Bronchial epithelial cell (primary cell): ENCODE measurements at regions not wholly inside any gene's neighbourhood (a gene's known extent, or its start where the extent isn't known, plus 50 kb on each side); places are given as distances from the start of the nearest gene placed in this dataset.
"Not testable (repeated sequence)": the region's sequence is repeated elsewhere in the genome, so short reads cannot be mapped to it uniquely, and the experiment has no call there.

ENCODE experiments used
- DNase-seq: peaks from one replicate; pipeline ENCODE4 v3.0.0-alpha.2; 2010; ENCODE audit warnings: low read depth
- FAIRE-seq: peaks from 2 replicates; lab custom pipeline; 2011; peaks lifted over from hg19 to GRCh38; lab: Jason Lieb, UNC
- H3K27me3 ChIP-seq: 2 replicates; pipeline ENCODE4 v1.5.1; 2011; ENCODE audit warnings: low read length; ENCODE audit not compliant: control insufficient read depth, insufficient read depth
- H3K36me3 ChIP-seq: 2 replicates; pipeline ENCODE4 v1.5.1; 2011; ENCODE audit warnings: low read length; ENCODE audit not compliant: control insufficient read depth, insufficient read depth
- H3K4me3 ChIP-seq: 2 replicates; pipeline ENCODE4 v1.5.1; 2011; ENCODE audit warnings: mild to moderate bottlenecking, low read depth, low read length, control low read depth
- TF ChIP-seq, protein P1 (sequence below): IDR thresholded peaks from 2 replicates; pipeline ENCODE4 v1.5.1; 2011; ENCODE audit warnings: mild to moderate bottlenecking, moderate library complexity, low read length, control low read depth, inconsistent platforms; ENCODE audit not compliant: insufficient read depth, severe bottlenecking

DNA sequence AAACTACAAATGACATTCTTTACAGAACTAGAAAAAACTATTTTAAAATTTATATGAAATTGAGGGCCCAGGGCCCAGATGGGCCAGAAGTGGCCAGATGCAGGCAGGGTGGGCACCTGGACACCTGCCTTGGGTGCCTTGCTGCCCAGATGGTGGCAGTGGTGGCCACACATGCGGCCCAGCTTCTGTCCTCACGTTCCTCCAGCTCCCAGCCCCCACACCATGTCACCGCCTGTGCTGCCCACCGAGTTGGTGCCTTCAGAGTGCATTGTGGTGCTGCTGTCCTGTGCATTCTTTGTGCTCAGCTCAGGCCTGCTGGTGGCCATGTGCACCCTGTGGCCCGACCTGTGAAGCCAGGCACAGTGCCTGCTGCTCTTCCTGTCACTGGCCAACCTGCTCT is 216.8 kb upstream of the CXADR start:
- no peak for FAIRE-seq
- TF ChIP-seq, protein P1, sequence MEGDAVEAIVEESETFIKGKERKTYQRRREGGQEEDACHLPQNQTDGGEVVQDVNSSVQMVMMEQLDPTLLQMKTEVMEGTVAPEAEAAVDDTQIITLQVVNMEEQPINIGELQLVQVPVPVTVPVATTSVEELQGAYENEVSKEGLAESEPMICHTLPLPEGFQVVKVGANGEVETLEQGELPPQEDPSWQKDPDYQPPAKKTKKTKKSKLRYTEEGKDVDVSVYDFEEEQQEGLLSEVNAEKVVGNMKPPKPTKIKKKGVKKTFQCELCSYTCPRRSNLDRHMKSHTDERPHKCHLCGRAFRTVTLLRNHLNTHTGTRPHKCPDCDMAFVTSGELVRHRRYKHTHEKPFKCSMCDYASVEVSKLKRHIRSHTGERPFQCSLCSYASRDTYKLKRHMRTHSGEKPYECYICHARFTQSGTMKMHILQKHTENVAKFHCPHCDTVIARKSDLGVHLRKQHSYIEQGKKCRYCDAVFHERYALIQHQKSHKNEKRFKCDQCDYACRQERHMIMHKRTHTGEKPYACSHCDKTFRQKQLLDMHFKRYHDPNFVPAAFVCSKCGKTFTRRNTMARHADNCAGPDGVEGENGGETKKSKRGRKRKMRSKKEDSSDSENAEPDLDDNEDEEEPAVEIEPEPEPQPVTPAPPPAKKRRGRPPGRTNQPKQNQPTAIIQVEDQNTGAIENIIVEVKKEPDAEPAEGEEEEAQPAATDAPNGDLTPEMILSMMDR, result no peak
- no peaks in the 10 kb centered on the region for H3K36me3 ChIP-seq
- DNase-seq, result no peak
- H3K27me3 ChIP-seq, result no peaks in the 10 kb centered on the region
- no peak overlapping the region for H3K4me3 ChIP-seq

DNA sequence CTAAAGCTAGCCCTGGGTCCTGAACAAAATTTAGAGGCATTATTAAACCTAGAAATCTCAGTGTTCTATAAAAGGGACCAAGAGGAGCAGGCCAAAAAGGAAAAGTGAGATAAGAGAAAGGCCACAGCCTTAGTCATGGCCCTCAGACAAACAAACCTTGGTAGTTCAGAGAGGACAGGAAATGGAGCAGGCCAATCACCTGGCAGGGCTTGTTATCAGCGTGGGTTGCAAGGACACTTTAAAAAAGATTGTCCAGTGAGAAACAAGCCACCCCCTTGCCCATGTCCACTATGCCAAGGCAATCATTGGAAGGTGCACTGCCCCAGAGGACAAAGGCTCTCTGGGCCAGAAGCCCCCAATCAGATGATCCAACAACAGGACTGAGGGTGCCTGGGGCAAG is 213.3 kb upstream of the CXADR start:
- not testable (repeated sequence) for H3K27me3 ChIP-seq, H3K4me3 ChIP-seq, DNase-seq, H3K36me3 ChIP-seq, FAIRE-seq

DNA sequence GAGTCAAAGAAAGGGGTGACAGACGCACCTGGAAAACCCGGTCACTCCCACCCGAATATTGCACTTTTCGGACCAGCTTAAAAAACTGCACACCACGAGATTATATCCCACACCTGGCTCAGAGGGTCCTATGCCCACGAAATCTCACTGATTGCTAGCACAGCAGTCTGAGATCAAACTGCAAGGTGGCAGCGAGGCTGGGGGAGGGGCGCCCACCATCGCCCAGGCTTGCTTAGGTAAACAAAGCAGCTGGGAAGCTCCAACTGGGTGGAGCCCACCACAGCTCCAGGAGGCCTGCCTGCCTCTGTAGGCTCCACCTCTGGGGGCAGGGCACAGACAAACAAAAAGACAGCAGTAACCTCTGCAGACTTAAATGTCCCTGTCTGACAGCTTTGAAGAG is 185.1 kb upstream of the CXADR start:
- H3K36me3 ChIP-seq, DNase-seq, H3K27me3 ChIP-seq, H3K4me3 ChIP-seq, FAIRE-seq: not testable (repeated sequence)

DNA sequence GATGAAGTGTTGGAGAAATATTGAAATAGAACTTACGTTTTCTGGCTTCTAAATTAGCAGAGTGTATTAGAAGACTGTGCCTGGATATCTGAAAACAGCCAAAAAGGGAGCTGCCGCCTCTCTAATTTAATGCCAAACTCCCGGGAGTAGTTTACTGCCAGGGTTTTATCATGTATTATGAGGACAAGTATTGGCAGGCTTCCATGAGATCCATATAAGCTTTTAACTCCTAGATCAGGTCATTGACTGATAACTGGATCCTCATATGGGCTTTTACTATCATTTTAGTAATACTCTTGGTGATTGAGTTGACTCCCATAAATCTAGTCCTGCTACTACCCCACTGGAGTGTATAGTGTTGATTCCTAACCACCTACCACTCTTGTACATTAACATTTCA is 178.4 kb upstream of the CXADR start:
- Histone ChIP-seq H3K27me3 (no peaks in the 10 kb centered on the region), H3K36me3 (no peaks in the 10 kb centered on the region), H3K4me3 (no peak overlapping the region)
- TF ChIP-seq, protein P1, result no peak
- FAIRE-seq (no peak), DNase-seq (no peak)

DNA sequence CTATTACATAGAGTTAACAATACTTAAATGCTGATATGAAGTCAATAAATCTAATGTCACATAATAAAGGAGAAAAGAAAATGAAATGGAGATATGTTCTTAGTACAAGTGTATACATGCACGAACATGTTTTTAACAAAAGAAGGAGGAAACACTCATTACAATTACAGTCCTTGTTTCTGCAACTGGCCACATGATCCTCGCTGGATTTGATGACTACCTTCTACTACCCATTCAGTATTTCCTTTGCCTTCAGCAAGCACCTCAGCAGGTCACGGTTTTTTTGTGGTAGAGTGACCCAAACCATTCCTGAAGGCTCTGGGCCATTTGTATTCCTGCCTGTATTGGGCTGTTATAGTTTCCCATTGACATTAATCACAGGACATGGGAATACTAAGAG is 172.8 kb upstream of the CXADR start:
- TF ChIP-seq, protein P1, result no peak
- no peak for FAIRE-seq
- no peak overlapping the region for H3K4me3 ChIP-seq
- H3K36me3 ChIP-seq, result no peaks in the 10 kb centered on the region
- H3K27me3 ChIP-seq, result no peaks in the 10 kb centered on the region
- DNase-seq, result peak; percentile 59

DNA sequence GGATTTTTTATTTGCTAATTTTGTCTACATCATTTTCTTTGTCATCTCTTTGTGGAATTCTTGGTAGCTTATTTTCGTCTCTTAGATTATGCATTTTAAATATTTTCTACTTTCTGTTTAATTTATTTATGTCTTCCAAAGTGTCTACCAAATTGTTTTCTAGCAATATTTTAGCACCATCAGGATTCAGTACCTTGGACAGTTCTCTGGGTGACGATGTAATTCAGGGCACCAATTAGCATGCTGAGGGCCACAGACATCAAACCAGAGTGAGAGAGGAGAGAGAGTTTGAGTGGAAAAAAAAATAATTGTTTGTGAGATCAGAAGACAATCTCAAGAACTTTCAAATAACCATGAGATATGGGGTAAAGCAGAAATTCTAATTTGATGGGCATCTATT is 169.8 kb upstream of the CXADR start:
- TF ChIP-seq, protein P1, result no peak
- Histone ChIP-seq H3K27me3 (no peaks in the 10 kb centered on the region), H3K36me3 (no peaks in the 10 kb centered on the region), H3K4me3 (no peak overlapping the region)
- FAIRE-seq, result no peak
- peak; percentile 8 for DNase-seq

DNA sequence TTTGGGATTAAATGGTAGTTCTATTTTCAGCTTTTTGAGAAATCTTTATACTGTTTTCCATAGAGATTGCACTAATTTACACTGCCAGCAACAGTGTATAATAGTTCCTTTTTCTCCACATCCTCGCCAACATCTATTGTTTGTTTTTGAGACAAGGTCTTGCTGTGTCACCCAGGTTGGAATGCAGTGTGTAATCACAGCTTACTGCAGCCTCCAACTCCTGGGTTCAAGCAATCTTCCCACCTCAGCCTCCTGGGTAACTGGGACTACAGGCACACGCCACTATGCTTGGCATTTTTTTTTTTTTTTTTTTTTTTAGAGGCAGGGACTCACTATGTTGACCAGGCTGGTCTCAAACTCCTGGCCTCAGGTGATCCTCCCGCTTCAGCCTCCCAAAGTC is 164.5 kb upstream of the CXADR start:
- no peak overlapping the region for H3K4me3 ChIP-seq
- DNase-seq (no peak), FAIRE-seq (no peak)
- no peaks in the 10 kb centered on the region for H3K27me3 ChIP-seq
- TF ChIP-seq, protein P1, result no peak
- no peaks in the 10 kb centered on the region for H3K36me3 ChIP-seq
